Kidney tubule cell (primary cell): ENCODE measurements at regions not wholly inside any gene's neighbourhood (a gene's known extent, or its start where the extent isn't known, plus 50 kb on each side); places are given as distances from the start of the nearest gene placed in this dataset.

ENCODE experiments used
- DNase-seq: peaks from one replicate; pipeline ENCODE4 v3.0.0-alpha.2; 2018; ENCODE audit warnings: low spot score

- DNase-seq, result no peak
Observed at GRCh38 chr7:26600411-26600810, 264.0 kb downstream of the SKAP2 start.

- peak; percentile 98 for DNase-seq
Observed at GRCh38 chr7:26603631-26604030, 260.8 kb downstream of the SKAP2 start.

GRCh38 chr7:26608402-26608801, 256.0 kb downstream of the SKAP2 start:
- no peak for DNase-seq

GRCh38 chr7:26609082-26609481, 255.3 kb downstream of the SKAP2 start:
- no peak for DNase-seq

- no peak for DNase-seq
Observed at GRCh38 chr7:26609532-26609931, 254.9 kb downstream of the SKAP2 start.

- no peak for DNase-seq
Observed at GRCh38 chr7:26612742-26613141, 251.6 kb downstream of the SKAP2 start.

- no peak for DNase-seq
Observed at GRCh38 chr7:26614503-26614902, 249.9 kb downstream of the SKAP2 start.

GRCh38 chr7:26616235-26616634, 248.2 kb downstream of the SKAP2 start:
- peak; percentile 50 for DNase-seq

- DNase-seq, result no peak
Observed at GRCh38 chr7:26617066-26617465, 247.3 kb downstream of the SKAP2 start.
